ENCODE measurements at regions not wholly inside any gene's neighbourhood (a gene's known extent, or its start where the extent isn't known, plus 50 kb on each side); places are given as distances from the start of the nearest gene placed in this dataset.

- Mint-ChIP-seq H3K4me1 (ENCODE audit: low read depth, unreplicated experiment) (no peaks in the 10 kb centered on the region), H3K4me3 (ENCODE audit: unreplicated experiment) (no peak overlapping the region), H3K9me3 (ENCODE audit: unreplicated experiment) (no peaks in the 10 kb centered on the region), H3K27me3 (ENCODE audit: low read depth, unreplicated experiment) (peaks cover 2% of the 10 kb centered on the region), H3K36me3 (ENCODE audit: low read depth, unreplicated experiment) (no peaks in the 10 kb centered on the region), H3K27ac (ENCODE audit: unreplicated experiment) (no peak overlapping the region)
- Histone ChIP-seq H2AFZ (ENCODE audit: low read depth, low read length) (no peak overlapping the region), H3K9me3 (ENCODE audit: insufficient read depth, low read depth, low read length) (no peaks in the 10 kb centered on the region), H3K36me3 (ENCODE audit: insufficient read depth, low read length) (no peaks in the 10 kb centered on the region), H4K20me1 (ENCODE audit: insufficient read depth, low read length) (no peaks in the 10 kb centered on the region), H3K4me1 (ENCODE audit: insufficient read depth, low read length) (no peaks in the 10 kb centered on the region), H3K79me2 (ENCODE audit: insufficient read depth, low read length) (no peaks in the 10 kb centered on the region), H3K27me3 (ENCODE audit: insufficient read depth, low read length) (no peaks in the 10 kb centered on the region), H3K4me2 (ENCODE audit: low read length) (no peak overlapping the region), H3K9ac (ENCODE audit: low read length) (no peak overlapping the region), H3K27ac (ENCODE audit: low read depth, low read length) (no peak overlapping the region), H3K4me3 (ENCODE audit: insufficient read depth, low read depth, low read length) (no peak overlapping the region)
- TF ChIP-seq CTCF (IDR thresholded peaks at IDR 0.05; ENCODE audit: insufficient read depth, low read depth, low read length) (no peak), EZH2 (IDR thresholded peaks at IDR 0.05; ENCODE audit: insufficient read depth, low read length) (no peak)
- DNase-seq (ENCODE audit: low read depth) = no peak
- FAIRE-seq = no peak
These were observed 395.1 kb downstream of the HLX start for GRCh38 chr1:221274373-221274772.

GRCh38 chr1:221276896-221277409, 397.7 kb downstream of the HLX start:
- no peak for TF ChIP-seq CTCF (IDR thresholded peaks at IDR 0.05; ENCODE audit: insufficient read depth, low read depth, low read length)
- no peak for TF ChIP-seq EZH2 (IDR thresholded peaks at IDR 0.05; ENCODE audit: insufficient read depth, low read length)
- Histone ChIP-seq H3K4me1 (ENCODE audit: insufficient read depth, low read length) (no peaks in the 10 kb centered on the region), H2AFZ (ENCODE audit: low read depth, low read length) (no peak overlapping the region), H3K79me2 (ENCODE audit: insufficient read depth, low read length) (no peaks in the 10 kb centered on the region), H3K27ac (ENCODE audit: low read depth, low read length) (no peak overlapping the region), H3K36me3 (ENCODE audit: insufficient read depth, low read length) (no peaks in the 10 kb centered on the region), H4K20me1 (ENCODE audit: insufficient read depth, low read length) (no peaks in the 10 kb centered on the region), H3K9me3 (ENCODE audit: insufficient read depth, low read depth, low read length) (no peaks in the 10 kb centered on the region), H3K4me2 (ENCODE audit: low read length) (no peak overlapping the region), H3K4me3 (ENCODE audit: insufficient read depth, low read depth, low read length) (no peak overlapping the region), H3K9ac (ENCODE audit: low read length) (no peak overlapping the region), H3K27me3 (ENCODE audit: insufficient read depth, low read length) (no peaks in the 10 kb centered on the region)
- DNase-seq (ENCODE audit: low read depth) = peak; percentile 63
- Mint-ChIP-seq H3K4me1 (ENCODE audit: low read depth, unreplicated experiment) (peaks cover under 1% of the 10 kb centered on the region), H3K27me3 (ENCODE audit: low read depth, unreplicated experiment) (peaks cover 1% of the 10 kb centered on the region), H3K9me3 (ENCODE audit: unreplicated experiment) (no peaks in the 10 kb centered on the region), H3K27ac (ENCODE audit: unreplicated experiment) (no peak overlapping the region), H3K36me3 (ENCODE audit: low read depth, unreplicated experiment) (no peaks in the 10 kb centered on the region), H3K4me3 (ENCODE audit: unreplicated experiment) (no peak overlapping the region)
- no peak for FAIRE-seq

DNA sequence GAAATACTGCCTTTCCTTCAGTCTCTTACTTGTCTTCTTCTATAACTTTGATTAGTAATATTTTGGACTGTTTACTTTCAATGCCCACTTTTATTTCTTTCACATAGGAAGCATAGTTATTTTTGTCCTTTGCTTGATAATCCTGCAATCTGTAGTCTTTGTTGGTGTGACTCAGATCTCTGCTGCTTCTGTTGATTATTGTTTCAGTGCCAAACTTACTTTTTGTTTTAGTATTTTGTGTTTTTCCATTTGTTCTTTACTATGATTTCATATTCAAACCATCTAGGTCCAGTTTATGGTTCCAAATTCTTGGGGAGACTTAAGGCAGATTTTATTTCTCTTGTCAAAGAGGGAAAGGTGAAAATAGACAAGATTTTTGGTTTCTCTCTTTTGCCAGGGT, 399.9 kb downstream of the HLX start:
- H3K9ac ChIP-seq (ENCODE audit: low read length) = no peak overlapping the region
- H3K9me3 Mint-ChIP-seq (ENCODE audit: unreplicated experiment) = no peaks in the 10 kb centered on the region
- H3K79me2 ChIP-seq (ENCODE audit: insufficient read depth, low read length) = no peaks in the 10 kb centered on the region
- DNase-seq (ENCODE audit: low read depth) = no peak
- H3K36me3 Mint-ChIP-seq (ENCODE audit: low read depth, unreplicated experiment) = no peaks in the 10 kb centered on the region
- H3K27me3 Mint-ChIP-seq (ENCODE audit: low read depth, unreplicated experiment) = no peaks in the 10 kb centered on the region
- no peak overlapping the region for H3K27ac ChIP-seq (ENCODE audit: low read depth, low read length)
- H2AFZ ChIP-seq (ENCODE audit: low read depth, low read length) = no peak overlapping the region
- H3K4me3 Mint-ChIP-seq (ENCODE audit: unreplicated experiment) = no peak overlapping the region
- H3K4me1 Mint-ChIP-seq (ENCODE audit: low read depth, unreplicated experiment) = peaks cover 22% of the 10 kb centered on the region
- H3K4me2 ChIP-seq (ENCODE audit: low read length) = no peak overlapping the region
- no peak overlapping the region for H3K4me3 ChIP-seq (ENCODE audit: insufficient read depth, low read depth, low read length)
- peaks cover 9% of the 10 kb centered on the region for H3K4me1 ChIP-seq (ENCODE audit: insufficient read depth, low read length)
- FAIRE-seq = no peak
- no peaks in the 10 kb centered on the region for H3K36me3 ChIP-seq (ENCODE audit: insufficient read depth, low read length)
- no peaks in the 10 kb centered on the region for H3K9me3 ChIP-seq (ENCODE audit: insufficient read depth, low read depth, low read length)
- no peak overlapping the region for H3K27ac Mint-ChIP-seq (ENCODE audit: unreplicated experiment)
- TF ChIP-seq CTCF (IDR thresholded peaks at IDR 0.05; ENCODE audit: insufficient read depth, low read depth, low read length) (no peak), EZH2 (IDR thresholded peaks at IDR 0.05; ENCODE audit: insufficient read depth, low read length) (no peak)
- H4K20me1 ChIP-seq (ENCODE audit: insufficient read depth, low read length) = no peaks in the 10 kb centered on the region
- H3K27me3 ChIP-seq (ENCODE audit: insufficient read depth, low read length) = no peaks in the 10 kb centered on the region

Measured in astrocyte (in vitro differentiated cells and primary cell).